HG03066 (cell line): ENCODE measurements at regions not wholly inside any gene's neighbourhood (a gene's known extent, or its start where the extent isn't known, plus 50 kb on each side); places are given as distances from the start of the nearest gene placed in this dataset.
"Not testable (repeated sequence)": the region's sequence is repeated elsewhere in the genome, so short reads cannot be mapped to it uniquely, and the experiment has no call there.

ENCODE experiments used
- ATAC-seq: cut with Tn5 transposase; IDR thresholded peaks from one replicate; pipeline ENCODE4 v1.9.1; 2021; ENCODE audit warnings: low read depth; ENCODE audit not compliant: unreplicated experiment

DNA sequence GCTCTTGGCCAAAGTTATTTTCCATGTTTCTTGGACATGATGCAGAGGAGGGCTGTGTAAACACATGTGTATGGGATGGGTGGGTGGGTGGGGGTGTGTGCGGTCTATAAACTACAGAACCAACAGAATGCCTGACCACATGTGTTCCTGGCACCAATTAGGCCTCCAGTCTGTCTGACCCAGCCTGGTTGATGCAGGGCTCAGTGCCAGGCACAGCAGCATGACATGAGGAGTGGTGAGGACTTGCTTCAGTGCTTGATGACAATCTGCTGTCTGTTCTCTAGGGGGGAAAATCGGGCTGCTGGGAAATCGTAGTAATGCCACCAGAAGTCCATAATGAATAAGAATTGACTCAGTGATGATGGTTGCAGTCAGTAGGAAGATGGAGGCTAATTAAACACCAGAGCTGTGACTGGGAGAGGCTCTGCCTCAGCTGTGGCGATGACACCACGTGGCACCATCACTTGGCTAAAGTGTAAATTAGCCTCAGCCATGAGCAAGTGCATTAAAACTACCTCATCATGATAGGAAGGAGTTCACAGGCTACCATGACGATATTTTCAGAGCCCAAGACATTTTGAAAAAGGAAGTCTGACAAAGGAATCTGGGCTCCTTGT, 260.1 kb upstream of the PODXL start:
- no peak for ATAC-seq

DNA sequence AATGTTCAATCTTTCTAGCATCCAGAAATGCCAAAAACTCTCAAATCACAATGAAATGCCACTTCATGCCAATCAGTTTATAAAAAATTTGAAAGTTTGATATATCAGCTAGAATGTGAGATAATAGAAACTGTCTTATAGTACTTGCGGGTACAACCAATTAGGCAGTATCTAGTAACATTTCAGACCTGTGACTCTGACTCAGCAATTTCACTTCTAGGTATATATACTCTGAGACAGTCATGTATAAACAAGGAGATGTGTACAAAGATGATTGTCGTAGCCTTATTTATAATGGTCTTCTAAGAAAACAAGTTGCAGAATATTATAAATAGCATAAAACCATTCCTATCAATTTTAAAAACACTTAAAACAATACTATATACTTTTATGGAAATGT, 252.3 kb upstream of the PODXL start:
- ATAC-seq = no peak

DNA sequence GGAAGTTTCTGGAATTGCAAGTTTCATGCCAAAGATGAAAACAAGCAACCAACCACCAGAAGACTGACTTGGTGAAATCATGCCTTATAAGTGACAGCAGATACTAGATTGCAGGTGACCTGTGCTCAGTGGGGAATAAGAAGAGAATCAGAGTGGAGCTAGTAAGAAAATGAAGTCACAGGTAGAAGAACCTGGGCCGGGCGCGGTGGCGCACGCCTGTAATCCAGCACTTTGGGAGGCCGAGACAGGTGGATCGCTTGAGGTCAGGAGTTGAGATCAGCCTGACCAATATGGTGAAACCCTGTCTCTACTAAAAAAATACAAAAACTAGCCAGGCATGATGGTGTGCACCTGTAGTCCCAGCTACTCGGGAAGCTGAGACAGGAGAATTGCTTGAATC, 251.7 kb upstream of the PODXL start:
- not testable (repeated sequence) for ATAC-seq

DNA sequence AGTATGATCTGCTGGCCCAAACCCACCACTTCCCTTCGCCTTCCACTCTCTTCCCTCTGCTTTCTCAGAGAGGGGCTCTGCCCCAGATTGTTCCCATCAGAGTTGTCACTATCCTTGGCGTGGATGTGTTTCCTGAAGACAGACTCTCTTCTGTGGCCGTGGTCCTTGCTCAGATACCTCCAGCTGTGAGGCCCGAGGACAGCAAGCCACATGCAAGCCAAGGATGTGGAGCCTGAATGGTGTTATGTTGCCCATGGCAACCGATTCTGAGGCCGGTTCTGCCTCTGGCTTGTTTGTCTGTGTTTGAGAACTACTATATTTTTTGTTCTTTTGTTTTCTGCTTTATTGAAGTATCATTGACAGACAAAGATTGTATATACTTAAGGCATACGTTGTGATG, 247.4 kb upstream of the PODXL start:
- ATAC-seq = no peak

DNA sequence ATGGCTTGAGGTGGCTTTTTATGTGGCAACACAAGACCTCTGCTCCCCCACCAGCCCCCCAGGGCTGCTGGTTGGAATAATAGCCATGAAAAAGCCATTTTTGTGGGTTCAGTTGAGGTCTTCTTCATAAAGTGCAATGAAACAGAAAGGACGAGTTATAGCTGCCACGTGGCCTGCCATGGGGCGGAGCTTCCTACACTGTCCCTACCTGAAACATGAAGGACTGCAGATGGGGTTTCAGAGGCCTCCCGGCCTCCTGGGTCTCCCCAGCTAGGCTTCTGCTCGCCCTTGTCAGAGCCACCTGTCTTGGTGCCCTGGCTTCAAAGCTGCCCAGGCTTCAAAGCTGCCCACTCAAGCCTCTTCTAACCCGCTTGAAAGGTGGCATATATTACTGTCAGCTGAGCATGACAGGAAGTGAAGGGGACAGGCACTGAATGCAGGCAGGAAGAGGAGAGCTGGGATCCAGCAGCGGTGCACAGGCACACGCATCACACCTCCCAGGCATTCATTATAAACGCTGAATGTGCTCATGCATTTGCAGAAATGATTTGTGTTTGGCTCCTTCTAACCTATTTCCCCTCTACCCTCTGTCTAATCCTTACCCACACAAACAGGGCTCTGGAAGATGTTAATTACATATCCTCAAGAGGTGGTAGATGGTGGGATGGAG, 245.9 kb upstream of the PODXL start:
- ATAC-seq = no peak

DNA sequence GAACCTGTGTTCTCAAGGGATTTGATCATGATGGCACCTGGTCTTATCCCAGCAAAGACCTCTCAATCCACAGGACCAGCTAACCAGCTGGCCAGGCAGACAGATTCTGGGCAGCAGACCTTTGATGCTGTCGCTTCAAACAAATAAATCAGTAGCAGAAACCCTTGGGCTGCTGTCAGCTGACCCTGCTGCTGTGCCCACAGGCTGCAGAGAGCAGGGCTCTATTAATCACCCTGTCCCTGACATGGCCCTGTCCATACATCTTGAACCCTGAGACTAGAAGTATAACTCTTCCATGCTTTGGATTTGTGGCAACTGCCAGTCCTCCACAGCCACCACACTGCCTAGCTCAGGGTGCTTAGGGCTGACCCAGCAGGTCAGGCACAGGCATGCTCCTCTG, 244.1 kb upstream of the PODXL start:
- no peak for ATAC-seq

DNA sequence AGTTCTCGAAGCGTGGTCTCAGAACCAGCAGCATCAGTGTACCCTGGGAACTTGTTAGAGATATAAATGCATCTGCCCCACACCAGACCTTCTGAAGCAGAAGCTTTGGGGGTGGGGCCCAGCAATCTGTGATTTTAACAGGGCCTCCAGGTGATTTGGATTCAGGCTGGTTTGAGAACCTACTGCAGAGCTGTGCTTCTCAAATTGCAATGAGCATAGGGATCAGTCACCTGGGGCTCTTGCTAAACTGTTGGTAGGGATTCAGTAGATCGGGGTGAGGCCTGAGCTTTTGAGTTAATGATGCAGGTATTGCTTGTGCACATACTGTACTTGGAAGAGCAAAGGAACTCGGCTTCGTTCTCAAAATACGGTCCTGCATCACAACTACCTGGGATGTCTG, 243.6 kb upstream of the PODXL start:
- ATAC-seq = no peak

DNA sequence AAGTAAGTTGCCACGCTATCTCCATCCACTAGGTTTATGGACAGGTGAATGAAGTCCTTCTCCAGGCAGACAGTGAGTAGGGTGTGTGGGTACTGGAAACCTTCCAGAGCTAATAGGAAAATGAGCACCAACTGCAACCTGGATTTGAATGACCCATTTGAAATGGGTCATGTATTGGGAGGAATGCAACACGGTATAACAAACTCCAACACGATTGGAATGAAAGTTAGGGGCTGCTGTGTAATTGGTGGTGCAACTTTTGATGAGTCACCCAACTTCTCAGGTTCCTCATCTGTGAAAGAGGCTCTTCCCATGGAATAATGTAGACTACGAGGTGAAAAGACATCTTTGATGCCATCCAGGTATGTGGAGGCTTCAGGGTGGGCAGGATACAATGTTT, 241.4 kb upstream of the PODXL start:
- no peak for ATAC-seq

DNA sequence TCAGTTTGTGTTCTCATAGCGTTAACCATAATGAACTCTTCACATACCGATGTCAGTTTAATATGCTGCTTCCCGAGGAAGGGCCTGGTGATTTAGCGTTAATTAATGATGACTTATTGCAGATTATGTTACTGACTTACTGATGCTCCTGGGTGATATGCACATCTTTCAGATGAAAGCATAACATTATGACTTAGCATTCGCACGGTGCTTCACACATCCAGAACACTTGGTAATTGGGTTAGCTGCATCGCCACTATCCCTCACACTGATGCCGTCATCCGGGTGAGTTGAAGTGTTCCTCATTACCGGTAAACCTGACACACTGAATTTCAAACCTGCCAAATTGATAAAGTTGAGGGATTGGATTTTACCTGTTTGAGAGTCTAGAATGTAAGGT, 239.0 kb upstream of the PODXL start:
- ATAC-seq = no peak

DNA sequence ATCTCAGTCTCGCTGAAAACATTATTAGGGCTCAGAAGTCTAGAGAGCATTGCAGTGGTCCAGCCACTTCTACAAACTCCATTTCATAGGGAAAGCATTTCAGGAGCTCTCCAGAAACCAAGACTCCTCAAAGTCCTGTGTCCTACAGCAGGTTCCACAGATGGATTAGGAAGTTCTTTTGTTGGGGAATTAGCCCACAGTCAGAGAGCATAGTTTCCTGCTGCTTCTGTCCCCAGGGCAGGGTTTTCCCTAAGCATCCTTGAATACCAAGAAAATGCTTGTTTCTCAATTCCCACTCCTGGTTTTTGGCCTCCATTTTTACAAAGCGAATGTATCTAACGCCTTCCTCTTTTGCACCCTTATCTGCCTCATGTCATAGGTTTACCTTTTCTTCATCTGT, 235.9 kb upstream of the PODXL start:
- no peak for ATAC-seq

DNA sequence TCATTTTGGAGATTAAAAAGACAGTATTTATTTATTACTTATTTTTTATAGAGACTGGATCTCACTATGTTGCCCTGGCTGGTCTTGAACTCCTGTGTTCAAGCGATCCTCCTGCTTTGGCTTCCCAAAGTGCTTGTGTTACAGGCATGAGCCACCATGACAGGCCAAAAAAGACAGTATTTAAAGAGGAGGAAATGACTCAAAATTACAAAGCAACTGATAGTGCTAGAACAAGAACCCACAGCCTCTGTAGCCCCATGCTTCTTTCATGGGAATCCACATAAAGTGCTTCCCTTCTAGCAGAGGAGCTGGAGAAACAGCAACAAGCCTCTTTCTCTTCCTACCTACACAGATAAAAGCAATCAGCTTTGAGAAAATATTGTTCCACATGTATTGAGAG, 230.7 kb upstream of the PODXL start:
- ATAC-seq = no peak

DNA sequence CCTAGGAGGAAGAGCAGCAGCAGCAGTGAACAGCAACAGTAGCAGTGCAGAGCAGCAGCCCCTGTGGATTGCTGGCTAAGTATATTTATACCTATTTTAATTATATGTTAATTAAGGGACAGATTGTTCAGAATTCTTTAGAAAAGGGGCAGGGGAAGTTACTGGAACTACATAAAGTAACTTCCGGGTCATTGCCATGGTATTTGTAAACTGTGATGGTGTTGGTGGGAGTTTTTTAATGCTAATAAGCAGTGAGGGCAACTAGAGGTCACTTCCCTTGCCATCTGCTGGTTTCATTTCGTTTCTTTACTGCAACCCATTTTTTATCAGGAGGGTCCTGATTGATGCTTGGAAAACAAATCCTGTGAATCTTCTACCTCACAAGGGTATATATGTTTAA, 229.8 kb upstream of the PODXL start:
- no peak for ATAC-seq

DNA sequence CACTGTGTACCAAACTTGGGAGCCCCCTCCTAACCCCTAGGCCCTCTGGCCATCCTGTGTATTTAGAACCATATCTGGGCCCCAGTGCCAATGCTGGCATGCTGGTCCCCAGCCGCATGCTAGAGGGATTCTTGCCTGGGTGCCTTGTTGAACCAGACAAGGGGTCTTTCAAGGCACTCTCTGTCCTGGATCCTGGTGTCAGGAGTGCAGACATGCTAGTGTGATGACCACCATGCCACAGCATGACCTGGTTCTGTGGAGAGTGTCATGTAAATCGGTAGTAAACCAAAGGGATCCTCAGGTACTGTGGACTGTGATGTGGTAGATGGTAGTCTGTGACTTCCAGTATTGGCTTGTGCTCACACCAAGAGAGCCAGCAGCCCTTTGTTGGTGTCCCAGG, 222.2 kb upstream of the PODXL start:
- no peak for ATAC-seq

DNA sequence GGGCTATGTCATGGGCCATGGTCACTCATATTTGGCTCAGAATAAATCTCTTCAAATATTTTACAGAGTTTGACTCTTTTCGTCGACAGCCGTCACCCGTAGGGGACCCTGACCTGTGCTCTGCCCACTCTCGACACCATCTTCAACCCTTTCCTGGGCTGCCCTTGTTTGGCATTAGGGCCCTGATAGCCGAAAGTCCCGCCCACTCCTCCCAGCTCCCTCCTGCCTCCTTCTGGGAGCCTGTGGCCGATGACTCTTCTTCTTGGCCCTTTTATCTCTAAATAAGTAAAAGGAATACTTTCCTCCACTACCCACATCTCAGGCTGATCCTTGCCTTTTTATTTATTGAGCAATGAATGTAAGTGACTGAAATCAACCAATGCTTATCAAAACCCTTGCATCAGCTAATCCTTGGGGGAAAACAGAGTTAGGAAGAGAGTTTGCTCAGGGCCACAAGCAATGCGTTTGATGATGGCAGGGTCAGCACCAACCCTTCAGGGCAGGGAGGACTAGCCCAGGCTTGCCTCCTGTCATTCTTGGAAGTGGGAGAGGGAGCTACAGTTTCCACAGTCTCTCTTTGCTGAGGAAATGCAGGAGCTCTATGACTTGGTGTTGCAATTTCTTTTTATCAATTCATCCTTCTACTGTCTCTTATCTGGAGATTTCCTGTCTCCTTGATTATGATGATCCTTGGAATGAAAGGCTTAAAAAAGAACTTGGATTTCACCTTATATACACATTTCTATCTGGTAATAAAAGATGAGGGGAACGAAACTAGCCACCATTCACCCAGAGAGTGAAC, 218.2 kb upstream of the PODXL start:
- no peak for ATAC-seq

DNA sequence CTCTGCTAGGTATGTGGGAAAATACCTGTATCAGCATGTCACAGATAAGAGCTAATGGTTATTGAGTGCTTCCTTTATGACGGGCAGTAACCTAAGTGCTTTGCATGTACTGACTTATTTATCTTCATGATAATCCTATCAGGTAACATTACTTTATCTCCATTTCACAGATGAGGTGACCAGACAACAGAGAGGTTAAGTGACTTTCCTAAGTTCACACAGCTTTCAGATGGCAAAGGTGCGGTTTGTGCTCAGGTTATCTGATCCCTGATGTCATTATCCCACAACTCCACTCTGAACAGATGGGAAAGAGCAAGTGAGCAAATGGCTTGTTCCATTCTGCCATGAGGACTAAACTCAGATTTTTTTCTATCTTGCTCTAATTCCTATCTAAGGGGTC, 217.0 kb upstream of the PODXL start:
- no peak for ATAC-seq

DNA sequence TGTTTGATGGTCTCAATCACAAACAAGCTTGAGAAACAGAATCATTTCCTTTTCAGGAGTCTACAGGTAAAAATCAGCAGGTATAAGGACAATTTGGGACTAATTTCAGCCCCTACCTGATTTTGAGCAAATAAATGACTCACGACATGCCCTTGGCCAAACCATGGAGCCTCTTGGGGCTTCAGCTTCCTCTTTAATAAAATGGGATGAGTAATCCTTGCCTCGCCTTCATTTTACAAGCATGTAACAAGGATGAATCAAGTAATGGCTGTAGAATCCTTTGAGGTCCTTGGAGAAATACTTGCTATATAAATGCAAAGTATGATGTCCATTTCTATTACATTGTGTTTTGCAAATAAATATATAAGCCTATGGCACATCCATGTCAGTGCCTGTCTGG, 212.8 kb upstream of the PODXL start:
- ATAC-seq = no peak

DNA sequence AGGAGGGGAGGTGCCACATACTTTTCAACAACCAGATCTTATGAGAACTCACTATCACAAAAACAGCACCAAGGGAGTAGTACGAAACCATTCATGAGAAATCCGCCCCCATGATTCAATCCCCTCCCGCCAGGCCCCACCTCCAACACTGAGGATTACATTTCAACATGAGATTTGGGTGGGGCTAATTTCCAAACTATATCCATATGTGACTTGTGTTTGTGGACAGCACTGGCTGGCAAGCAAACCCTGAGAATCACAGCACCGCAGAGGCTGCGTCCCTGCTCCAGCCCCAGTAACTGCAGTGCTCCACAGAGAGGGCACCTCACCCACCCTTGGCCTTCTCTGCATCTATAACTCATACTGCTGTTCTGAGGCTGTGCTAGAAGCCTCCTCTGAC, 211.2 kb upstream of the PODXL start:
- no peak for ATAC-seq

DNA sequence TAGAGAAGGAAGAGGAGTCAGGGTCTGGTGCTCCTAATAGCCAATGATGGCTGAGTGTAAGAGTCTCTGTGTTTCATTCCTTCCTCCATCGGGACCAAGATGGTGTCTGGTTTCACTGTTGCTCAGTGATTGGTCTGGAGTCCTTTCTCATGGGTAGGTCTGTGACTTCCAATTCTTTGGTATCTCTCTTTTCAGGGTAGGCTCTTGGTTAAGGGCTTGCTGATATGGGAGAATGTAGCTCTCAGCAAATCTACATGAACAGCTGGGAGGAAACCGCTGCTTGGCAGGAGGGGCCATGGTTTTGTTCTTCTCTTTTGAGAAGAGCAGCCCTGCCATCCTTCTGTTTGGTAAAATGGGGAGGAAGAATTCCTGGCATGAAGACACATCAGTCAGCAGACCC, 209.1 kb upstream of the PODXL start:
- no peak for ATAC-seq

DNA sequence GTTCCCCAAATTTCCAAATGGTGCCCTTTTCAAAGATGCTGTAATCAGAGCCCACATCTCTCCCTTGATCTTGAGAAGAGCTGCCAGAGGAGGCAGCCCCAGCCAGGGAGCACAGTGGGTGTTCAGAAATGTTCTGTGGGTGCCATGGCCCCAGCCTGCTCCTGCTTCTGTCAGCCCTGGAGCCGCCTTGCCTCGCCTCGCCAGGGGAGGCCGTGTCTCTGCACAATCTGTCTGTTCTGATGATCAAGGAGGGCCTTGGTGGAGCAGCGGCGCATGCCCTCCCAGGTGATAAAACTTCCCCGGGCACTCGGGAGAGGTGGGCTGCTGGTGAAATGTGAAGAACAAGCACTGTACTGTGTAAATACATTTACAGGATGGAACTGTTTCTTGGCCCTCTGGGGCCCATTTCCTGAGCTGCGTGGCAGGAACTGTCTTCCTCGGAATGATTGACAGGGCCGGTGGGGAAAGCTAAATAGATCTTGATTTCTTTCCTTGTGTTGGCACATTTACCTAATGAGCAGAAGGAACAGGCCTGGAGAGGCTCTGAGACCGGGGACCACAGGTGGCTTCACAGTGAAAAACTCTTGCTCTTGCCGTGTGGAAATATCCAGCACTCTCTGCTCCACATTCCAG, 207.8 kb upstream of the PODXL start:
- ATAC-seq = no peak

DNA sequence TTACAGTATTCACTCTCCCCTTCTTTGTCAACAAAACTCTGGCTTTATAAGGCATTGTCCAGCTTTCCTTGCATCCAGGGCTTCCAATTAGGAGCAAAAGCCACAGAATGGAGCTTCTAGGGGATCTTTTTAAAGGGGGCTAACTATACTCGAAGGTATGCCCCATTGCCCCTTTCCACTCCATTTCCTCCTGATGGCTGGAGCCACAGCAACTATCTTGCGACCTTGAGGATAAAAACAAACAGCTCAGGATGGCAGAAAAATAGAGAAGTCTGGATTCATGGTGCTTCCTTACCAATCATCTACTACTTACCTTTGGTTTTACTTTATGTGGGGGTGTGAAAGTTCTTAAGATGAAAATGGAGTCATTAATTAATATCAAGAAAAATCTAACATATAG, 206.3 kb upstream of the PODXL start:
- ATAC-seq = no peak

DNA sequence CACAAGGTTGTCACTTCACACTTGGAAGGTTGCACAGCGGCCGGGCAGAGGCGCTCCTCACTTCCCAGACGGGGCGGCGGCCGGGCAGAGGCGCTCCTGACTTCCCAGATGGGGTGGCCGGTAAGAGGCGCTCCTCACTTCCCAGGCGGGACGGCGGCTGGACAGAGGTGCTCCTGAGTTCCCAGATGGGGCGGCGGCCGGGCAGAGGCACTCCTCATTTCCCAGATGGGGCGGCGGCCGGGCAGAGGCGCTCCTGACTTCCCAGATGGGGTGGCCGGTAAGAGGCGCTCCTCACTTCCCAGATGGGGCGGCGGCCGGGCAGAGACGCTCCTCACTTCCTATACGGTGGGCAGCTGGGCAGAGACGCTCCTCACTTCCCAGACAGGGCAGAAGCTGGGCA, 199.4 kb upstream of the PODXL start:
- ATAC-seq = not testable (repeated sequence)
